H1 (cell line): ENCODE measurements at regions not wholly inside any gene's neighbourhood (a gene's known extent, or its start where the extent isn't known, plus 50 kb on each side); places are given as distances from the start of the nearest gene placed in this dataset.

ENCODE experiments used
- TF ChIP-seq, protein P1 (sequence below): fragments of 300-600 bp; sonication (generic); IDR thresholded peaks from 2 replicates; pipeline ENCODE4 v1.7.1; 2012; ENCODE audit warnings: low read length, moderate library complexity, mild to moderate bottlenecking, inconsistent platforms; ENCODE audit not compliant: insufficient replicate concordance

DNA sequence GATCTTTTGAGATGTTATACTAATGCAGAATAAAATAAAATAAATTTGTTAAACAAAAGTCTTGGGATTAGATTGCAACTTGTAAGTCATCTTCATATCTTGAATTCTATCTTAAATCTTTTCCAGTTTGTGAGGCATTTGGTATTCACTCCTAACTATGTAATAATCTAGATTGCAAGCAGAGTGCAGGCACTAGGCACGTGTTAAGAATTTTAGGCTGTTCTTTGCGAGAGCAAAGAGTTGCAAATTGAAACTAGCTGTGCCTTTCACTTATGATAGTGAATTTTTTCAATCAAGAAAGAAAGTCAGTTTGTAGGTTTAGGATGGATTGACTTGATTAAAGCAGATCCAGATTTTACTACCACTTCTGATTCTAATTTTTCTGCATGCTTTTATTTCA is 264.1 kb upstream of the SPRY2 start (continued):
- TF ChIP-seq, protein P1, sequence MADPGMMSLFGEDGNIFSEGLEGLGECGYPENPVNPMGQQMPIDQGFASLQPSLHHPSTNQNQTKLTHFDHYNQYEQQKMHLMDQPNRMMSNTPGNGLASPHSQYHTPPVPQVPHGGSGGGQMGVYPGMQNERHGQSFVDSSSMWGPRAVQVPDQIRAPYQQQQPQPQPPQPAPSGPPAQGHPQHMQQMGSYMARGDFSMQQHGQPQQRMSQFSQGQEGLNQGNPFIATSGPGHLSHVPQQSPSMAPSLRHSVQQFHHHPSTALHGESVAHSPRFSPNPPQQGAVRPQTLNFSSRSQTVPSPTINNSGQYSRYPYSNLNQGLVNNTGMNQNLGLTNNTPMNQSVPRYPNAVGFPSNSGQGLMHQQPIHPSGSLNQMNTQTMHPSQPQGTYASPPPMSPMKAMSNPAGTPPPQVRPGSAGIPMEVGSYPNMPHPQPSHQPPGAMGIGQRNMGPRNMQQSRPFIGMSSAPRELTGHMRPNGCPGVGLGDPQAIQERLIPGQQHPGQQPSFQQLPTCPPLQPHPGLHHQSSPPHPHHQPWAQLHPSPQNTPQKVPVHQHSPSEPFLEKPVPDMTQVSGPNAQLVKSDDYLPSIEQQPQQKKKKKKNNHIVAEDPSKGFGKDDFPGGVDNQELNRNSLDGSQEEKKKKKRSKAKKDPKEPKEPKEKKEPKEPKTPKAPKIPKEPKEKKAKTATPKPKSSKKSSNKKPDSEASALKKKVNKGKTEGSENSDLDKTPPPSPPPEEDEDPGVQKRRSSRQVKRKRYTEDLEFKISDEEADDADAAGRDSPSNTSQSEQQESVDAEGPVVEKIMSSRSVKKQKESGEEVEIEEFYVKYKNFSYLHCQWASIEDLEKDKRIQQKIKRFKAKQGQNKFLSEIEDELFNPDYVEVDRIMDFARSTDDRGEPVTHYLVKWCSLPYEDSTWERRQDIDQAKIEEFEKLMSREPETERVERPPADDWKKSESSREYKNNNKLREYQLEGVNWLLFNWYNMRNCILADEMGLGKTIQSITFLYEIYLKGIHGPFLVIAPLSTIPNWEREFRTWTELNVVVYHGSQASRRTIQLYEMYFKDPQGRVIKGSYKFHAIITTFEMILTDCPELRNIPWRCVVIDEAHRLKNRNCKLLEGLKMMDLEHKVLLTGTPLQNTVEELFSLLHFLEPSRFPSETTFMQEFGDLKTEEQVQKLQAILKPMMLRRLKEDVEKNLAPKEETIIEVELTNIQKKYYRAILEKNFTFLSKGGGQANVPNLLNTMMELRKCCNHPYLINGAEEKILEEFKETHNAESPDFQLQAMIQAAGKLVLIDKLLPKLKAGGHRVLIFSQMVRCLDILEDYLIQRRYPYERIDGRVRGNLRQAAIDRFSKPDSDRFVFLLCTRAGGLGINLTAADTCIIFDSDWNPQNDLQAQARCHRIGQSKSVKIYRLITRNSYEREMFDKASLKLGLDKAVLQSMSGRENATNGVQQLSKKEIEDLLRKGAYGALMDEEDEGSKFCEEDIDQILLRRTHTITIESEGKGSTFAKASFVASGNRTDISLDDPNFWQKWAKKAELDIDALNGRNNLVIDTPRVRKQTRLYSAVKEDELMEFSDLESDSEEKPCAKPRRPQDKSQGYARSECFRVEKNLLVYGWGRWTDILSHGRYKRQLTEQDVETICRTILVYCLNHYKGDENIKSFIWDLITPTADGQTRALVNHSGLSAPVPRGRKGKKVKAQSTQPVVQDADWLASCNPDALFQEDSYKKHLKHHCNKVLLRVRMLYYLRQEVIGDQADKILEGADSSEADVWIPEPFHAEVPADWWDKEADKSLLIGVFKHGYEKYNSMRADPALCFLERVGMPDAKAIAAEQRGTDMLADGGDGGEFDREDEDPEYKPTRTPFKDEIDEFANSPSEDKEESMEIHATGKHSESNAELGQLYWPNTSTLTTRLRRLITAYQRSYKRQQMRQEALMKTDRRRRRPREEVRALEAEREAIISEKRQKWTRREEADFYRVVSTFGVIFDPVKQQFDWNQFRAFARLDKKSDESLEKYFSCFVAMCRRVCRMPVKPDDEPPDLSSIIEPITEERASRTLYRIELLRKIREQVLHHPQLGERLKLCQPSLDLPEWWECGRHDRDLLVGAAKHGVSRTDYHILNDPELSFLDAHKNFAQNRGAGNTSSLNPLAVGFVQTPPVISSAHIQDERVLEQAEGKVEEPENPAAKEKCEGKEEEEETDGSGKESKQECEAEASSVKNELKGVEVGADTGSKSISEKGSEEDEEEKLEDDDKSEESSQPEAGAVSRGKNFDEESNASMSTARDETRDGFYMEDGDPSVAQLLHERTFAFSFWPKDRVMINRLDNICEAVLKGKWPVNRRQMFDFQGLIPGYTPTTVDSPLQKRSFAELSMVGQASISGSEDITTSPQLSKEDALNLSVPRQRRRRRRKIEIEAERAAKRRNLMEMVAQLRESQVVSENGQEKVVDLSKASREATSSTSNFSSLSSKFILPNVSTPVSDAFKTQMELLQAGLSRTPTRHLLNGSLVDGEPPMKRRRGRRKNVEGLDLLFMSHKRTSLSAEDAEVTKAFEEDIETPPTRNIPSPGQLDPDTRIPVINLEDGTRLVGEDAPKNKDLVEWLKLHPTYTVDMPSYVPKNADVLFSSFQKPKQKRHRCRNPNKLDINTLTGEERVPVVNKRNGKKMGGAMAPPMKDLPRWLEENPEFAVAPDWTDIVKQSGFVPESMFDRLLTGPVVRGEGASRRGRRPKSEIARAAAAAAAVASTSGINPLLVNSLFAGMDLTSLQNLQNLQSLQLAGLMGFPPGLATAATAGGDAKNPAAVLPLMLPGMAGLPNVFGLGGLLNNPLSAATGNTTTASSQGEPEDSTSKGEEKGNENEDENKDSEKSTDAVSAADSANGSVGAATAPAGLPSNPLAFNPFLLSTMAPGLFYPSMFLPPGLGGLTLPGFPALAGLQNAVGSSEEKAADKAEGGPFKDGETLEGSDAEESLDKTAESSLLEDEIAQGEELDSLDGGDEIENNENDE, result no peak
